ENCODE measurements at regions not wholly inside any gene's neighbourhood (a gene's known extent, or its start where the extent isn't known, plus 50 kb on each side); places are given as distances from the start of the nearest gene placed in this dataset.

DNA sequence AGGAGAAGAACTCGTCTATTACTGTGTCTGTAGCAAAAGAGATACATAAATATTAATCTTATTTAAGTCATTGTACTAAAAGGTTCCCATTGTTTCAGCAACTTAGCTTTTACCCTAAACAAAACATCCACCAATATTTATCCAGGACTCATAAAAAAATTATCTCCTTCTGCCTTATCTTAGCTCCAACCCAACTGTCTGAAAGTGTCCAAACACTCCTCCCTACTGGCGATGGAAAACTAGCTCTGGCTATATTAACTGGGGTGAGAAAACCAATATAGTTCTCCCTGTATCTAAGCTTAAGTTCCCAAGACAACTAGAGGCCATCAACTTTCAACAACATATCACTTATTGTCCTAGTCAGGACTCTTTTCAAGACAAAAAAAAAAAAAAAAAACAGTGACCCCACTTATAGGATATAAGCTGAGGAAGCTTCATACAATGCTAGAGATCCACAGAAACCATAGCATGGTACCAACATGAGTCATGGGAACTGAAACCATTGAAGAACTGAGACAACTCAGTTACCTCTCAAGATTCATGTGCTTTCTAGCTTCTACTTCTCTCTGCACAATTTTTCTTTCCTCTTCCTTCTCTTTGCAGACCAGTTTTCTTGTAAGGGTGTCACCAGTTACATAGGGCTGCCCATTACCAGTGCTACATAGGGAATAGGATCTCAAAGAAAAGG lies 150.7 kb upstream of the RASA1 start:
- TF ChIP-seq, protein P1, sequence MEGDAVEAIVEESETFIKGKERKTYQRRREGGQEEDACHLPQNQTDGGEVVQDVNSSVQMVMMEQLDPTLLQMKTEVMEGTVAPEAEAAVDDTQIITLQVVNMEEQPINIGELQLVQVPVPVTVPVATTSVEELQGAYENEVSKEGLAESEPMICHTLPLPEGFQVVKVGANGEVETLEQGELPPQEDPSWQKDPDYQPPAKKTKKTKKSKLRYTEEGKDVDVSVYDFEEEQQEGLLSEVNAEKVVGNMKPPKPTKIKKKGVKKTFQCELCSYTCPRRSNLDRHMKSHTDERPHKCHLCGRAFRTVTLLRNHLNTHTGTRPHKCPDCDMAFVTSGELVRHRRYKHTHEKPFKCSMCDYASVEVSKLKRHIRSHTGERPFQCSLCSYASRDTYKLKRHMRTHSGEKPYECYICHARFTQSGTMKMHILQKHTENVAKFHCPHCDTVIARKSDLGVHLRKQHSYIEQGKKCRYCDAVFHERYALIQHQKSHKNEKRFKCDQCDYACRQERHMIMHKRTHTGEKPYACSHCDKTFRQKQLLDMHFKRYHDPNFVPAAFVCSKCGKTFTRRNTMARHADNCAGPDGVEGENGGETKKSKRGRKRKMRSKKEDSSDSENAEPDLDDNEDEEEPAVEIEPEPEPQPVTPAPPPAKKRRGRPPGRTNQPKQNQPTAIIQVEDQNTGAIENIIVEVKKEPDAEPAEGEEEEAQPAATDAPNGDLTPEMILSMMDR (IDR thresholded peaks at IDR 0.05), result no peak
- no peak for TF ChIP-seq EZH2phosphoT487 (IDR thresholded peaks at IDR 0.05)
